ENCODE measurements at regions not wholly inside any gene's neighbourhood (a gene's known extent, or its start where the extent isn't known, plus 50 kb on each side); places are given as distances from the start of the nearest gene placed in this dataset.
A peak's percentile ranks its signal among the peaks of the same experiment; 100 is the strongest.

GRCh38 chr3:170809007-170809974, 60.7 kb downstream of the RPL22L1 start:
- H3K23me2 ChIP-seq (ENCODE audit: low read depth, low read length): no peaks in the 10 kb centered on the region
- no peak overlapping the region for H2BK15ac ChIP-seq (ENCODE audit: low read length)
- H2AK5ac ChIP-seq (ENCODE audit: low read depth, low read length): no peak overlapping the region
- POLR2A ChIA-PET (ENCODE audit: partially characterized antibody): interaction anchor here (1.0 to 1.1 kb wide), 2 partner anchors 58 to 61 kb away, joined by 3 to 4 read pairs; partner anchors contain the start of gene RPL22L1
- no peak overlapping the region for H3K4ac ChIP-seq (replicated peaks; ENCODE audit: insufficient read length, low read depth, low read length)
- CTCF ChIA-PET (ENCODE audit: partially characterized antibody): interaction anchor here (0.5 to 7.8 kb wide), 57 partner anchors 10 to 597 kb away, joined by 3 to 273 read pairs (median 4); partner anchors contain the start of genes CLDN11 and SLC7A14
- no peak overlapping the region for H2BK120ac ChIP-seq (replicated peaks; ENCODE audit: low read depth, low read length)
- H3K79me2 ChIP-seq (ENCODE audit: control insufficient read depth in 1 of 2, insufficient read depth in 2 of 2, low read length in 2 of 2): no peaks in the 10 kb centered on the region
- H4K20me1 ChIP-seq (replicated peaks in 1 of 2; ENCODE audit: control insufficient read depth in 1 of 2, insufficient read depth in 2 of 2, low read length in 2 of 2): no peaks in the 10 kb centered on the region
- no peak overlapping the region for H3K14ac ChIP-seq (ENCODE audit: insufficient read length)
- H3K4me3 ChIP-seq (ENCODE audit: extremely low read depth in 1 of 4, insufficient read depth in 2 of 4, low read depth in 3 of 4, low read length in 4 of 4): no peak overlapping the region
- 79% methylated on average over 14 of the region's 14 CpGs; no CpG with 5 or more reads in 1 of the 2 experiments for WGBS, 2 experiments (ENCODE audit: extremely low coverage in 1 of 2, insufficient coverage in 1 of 2, insufficient read length in 1 of 2, insufficient replicate concordance in 2 of 2, low coverage in 1 of 2, low lambda C conversion rate in 2 of 2, missing lambda C conversion rate in 1 of 2)
- no peak overlapping the region for H3K23ac ChIP-seq (ENCODE audit: insufficient read length)
- no peak overlapping the region for H3K56ac ChIP-seq (replicated peaks; ENCODE audit: insufficient read length, low read depth, low read length)
- no peaks in the 10 kb centered on the region for H3K27me3 ChIP-seq (replicated peaks in 1 of 4; ENCODE audit: control insufficient read depth in 3 of 4, extremely low read depth in 1 of 4, insufficient read depth in 3 of 4, low read length in 3 of 4)
- FAIRE-seq: peak; percentile 69
- no peak for DNase-seq (ENCODE audit: low read depth in 1 of 2, low spot score in 2 of 2)
- H3K27ac ChIP-seq (ENCODE audit: low read depth, low read length): no peak overlapping the region
- no peak overlapping the region for H4K5ac ChIP-seq (ENCODE audit: insufficient read length, low read depth, low read length)
- peaks cover 4 to 14% (median 5%) of the 10 kb centered on the region in 4 experiments; a peak in 4 of 7 replicates for H3K4me1 ChIP-seq (replicated peaks in 1 of 4; ENCODE audit: control insufficient read depth in 3 of 4, insufficient read depth in 4 of 4, low read length in 3 of 4)
- no peak overlapping the region for H2BK20ac ChIP-seq (ENCODE audit: low read length)
- H3K4me2 ChIP-seq (ENCODE audit: insufficient read depth in 1 of 2, low read depth in 2 of 2, low read length in 2 of 2): no peak overlapping the region
- no peaks in the 10 kb centered on the region for H3K79me1 ChIP-seq (ENCODE audit: low read depth, low read length)
- no peak overlapping the region for H3K18ac ChIP-seq (ENCODE audit: extremely low read depth, low read length)
- no peak overlapping the region for H4K8ac ChIP-seq (ENCODE audit: extremely low read depth, insufficient read depth, low read length)
- H3K9me3 ChIP-seq (ENCODE audit: insufficient read depth in 2 of 2, low read depth in 1 of 2, low read length in 1 of 2): no peaks in the 10 kb centered on the region; a peak in 1 of 4 replicates
- TF ChIP-seq NRF1 (IDR thresholded peaks at IDR 0.05; ENCODE audit: low read depth, low read length) (no peak), NANOG (IDR thresholded peaks at IDR 0.05; ENCODE audit: insufficient read depth, low read depth, low read length, poor library complexity, severe bottlenecking) (no peak), TEAD4 (IDR thresholded peaks at IDR 0.05; ENCODE audit: low read depth, low read length) (0 out of 2 replicates have a peak, but pooled peaks have one; percentile 13), RAD21 (IDR thresholded peaks at IDR 0.05 in 1 of 2, conservative IDR thresholded peaks at IDR 0.05 in 1 of 2; ENCODE audit: low read depth in 2 of 2, low read length in 2 of 2) (peak; percentile 92), CTCF (IDR thresholded peaks at IDR 0.05; ENCODE audit: control extremely low read depth in 1 of 3, insufficient read depth in 1 of 3, low read depth in 1 of 3, low read length in 3 of 3) (peak; percentile 40 to 83 (median 76)), YY1 (IDR thresholded peaks at IDR 0.05; ENCODE audit: low read depth, low read length) (0 out of 2 replicates have a peak, but pooled peaks have one; percentile 12)
- no peak overlapping the region; the same call in 1 of the 2 replicates for H2BK12ac ChIP-seq (ENCODE audit: low read depth, low read length)
- no peak overlapping the region for H2BK5ac ChIP-seq (ENCODE audit: low read depth, low read length)
- no peak overlapping the region for H3K9ac ChIP-seq (replicated peaks in 1 of 4; ENCODE audit: extremely low read depth in 1 of 4, low read depth in 3 of 4, low read length in 3 of 4)
- H3K36me3 ChIP-seq (ENCODE audit: control insufficient read depth in 2 of 4, insufficient read depth in 4 of 4, low read length in 3 of 4): no peaks in the 10 kb centered on the region
- no peak overlapping the region for H2AFZ ChIP-seq (ENCODE audit: low read length)
- no peak overlapping the region for H4K91ac ChIP-seq (replicated peaks; ENCODE audit: insufficient read length, low read length)
